ENCODE measurements at regions not wholly inside any gene's neighbourhood (a gene's known extent, or its start where the extent isn't known, plus 50 kb on each side); places are given as distances from the start of the nearest gene placed in this dataset.

DNA sequence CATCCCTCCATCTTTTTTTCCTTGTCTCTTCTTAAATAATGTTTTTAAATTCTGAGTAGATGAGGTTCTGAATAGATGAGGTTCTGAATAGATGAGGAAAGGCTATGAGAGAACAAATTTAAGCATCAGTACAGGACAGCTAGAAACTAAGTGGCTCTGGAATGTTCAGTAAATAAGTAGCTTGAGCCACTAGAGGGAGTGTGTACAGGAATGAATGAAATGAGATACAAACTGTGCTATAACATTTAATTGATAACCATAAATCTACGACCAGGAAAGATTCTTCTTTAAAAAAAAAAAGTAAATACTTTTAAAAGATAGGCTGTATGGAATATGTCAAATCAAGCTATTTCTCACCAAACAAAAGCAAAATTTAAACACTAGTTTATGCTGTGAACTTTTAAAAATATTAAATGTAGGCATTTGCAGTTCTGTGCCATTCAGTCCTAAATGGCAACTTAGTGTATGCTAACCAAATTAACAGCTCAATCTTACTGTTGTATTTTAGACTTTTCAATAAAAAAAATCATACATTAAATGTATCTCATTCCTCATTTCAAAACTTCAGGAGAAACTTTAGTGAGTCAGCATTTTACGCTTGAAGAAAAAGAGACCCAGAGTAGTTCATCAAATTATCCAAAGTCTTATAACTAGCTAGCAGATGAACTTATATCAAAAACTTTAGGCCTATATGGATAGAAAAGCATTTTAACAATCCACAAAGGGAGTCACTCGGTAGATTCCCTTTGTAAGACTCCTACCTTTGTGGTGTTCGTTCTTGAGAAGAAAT, 70.4 kb upstream of the SNX2 start:
- H4K20me1 ChIP-seq (ENCODE audit: insufficient read depth, low read length): no peaks in the 10 kb centered on the region
- no peak overlapping the region for H2AFZ ChIP-seq (ENCODE audit: low read length)
- no peak overlapping the region for H3K4me2 ChIP-seq (ENCODE audit: low read length)
- H3F3A ChIP-seq (ENCODE audit: insufficient read depth, low read length): no peaks in the 10 kb centered on the region
- H3K4me3 ChIP-seq (ENCODE audit: low read depth, low read length, poor library complexity, severe bottlenecking): no peak overlapping the region
- no peaks in the 10 kb centered on the region for H3K27me3 ChIP-seq (ENCODE audit: insufficient read depth, low read length)
- no peak overlapping the region for H3K9ac ChIP-seq (ENCODE audit: low read length)
- H3K36me3 ChIP-seq (ENCODE audit: insufficient read depth, low read length): no peaks in the 10 kb centered on the region
- H3K27ac ChIP-seq (ENCODE audit: low read depth, low read length, poor library complexity, severe bottlenecking): peak overlapping the region; percentile 93
- TF ChIP-seq, protein P1, sequence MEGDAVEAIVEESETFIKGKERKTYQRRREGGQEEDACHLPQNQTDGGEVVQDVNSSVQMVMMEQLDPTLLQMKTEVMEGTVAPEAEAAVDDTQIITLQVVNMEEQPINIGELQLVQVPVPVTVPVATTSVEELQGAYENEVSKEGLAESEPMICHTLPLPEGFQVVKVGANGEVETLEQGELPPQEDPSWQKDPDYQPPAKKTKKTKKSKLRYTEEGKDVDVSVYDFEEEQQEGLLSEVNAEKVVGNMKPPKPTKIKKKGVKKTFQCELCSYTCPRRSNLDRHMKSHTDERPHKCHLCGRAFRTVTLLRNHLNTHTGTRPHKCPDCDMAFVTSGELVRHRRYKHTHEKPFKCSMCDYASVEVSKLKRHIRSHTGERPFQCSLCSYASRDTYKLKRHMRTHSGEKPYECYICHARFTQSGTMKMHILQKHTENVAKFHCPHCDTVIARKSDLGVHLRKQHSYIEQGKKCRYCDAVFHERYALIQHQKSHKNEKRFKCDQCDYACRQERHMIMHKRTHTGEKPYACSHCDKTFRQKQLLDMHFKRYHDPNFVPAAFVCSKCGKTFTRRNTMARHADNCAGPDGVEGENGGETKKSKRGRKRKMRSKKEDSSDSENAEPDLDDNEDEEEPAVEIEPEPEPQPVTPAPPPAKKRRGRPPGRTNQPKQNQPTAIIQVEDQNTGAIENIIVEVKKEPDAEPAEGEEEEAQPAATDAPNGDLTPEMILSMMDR (IDR thresholded peaks at IDR 0.05; ENCODE audit: low read length): peak; percentile 66
- no peak for TF ChIP-seq EZH2 (IDR thresholded peaks at IDR 0.05; ENCODE audit: borderline replicate concordance, low read length)
- H3K9me2 ChIP-seq (ENCODE audit: low read depth, low read length): no peaks in the 10 kb centered on the region
- H3K9me3 ChIP-seq (ENCODE audit: low read length): no peaks in the 10 kb centered on the region
- H3K4me1 ChIP-seq (ENCODE audit: insufficient read depth, low read length, severe bottlenecking): peaks cover 43% of the 10 kb centered on the region
- no peaks in the 10 kb centered on the region for H3K79me2 ChIP-seq (ENCODE audit: insufficient read depth, low read length)

DNA sequence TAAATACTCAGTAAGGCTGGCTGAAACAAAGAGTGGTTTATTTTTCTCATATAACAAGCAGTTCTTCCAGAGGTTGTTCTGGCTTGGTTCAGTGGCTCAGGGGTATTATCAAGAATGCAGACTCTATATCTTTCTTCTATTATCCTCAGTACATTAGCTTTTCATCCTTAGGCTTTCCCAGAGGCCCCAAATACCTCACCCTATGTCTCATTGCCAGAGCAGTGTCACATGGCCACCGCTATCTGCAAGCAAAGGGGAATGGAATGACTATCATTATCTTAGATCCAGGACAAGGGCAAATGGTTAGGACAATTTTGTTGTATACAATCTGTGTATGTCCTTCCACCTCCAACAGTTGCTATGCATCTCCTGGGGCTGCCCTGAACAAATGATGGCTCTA, 69.0 kb upstream of the SNX2 start:
- Histone ChIP-seq H3F3A (ENCODE audit: insufficient read depth, low read length) (no peaks in the 10 kb centered on the region), H3K4me2 (ENCODE audit: low read length) (no peak overlapping the region), H2AFZ (ENCODE audit: low read length) (no peak overlapping the region), H3K4me1 (ENCODE audit: insufficient read depth, low read length, severe bottlenecking) (peaks cover 29% of the 10 kb centered on the region), H4K20me1 (ENCODE audit: insufficient read depth, low read length) (no peaks in the 10 kb centered on the region), H3K4me3 (ENCODE audit: low read depth, low read length, poor library complexity, severe bottlenecking) (no peak overlapping the region), H3K9ac (ENCODE audit: low read length) (no peak overlapping the region), H3K9me3 (ENCODE audit: low read length) (no peaks in the 10 kb centered on the region), H3K9me2 (ENCODE audit: low read depth, low read length) (no peaks in the 10 kb centered on the region), H3K36me3 (ENCODE audit: insufficient read depth, low read length) (no peaks in the 10 kb centered on the region), H3K27ac (ENCODE audit: low read depth, low read length, poor library complexity, severe bottlenecking) (no peak overlapping the region), H3K79me2 (ENCODE audit: insufficient read depth, low read length) (no peaks in the 10 kb centered on the region), H3K27me3 (ENCODE audit: insufficient read depth, low read length) (no peaks in the 10 kb centered on the region)
- TF ChIP-seq EZH2 (IDR thresholded peaks at IDR 0.05; ENCODE audit: borderline replicate concordance, low read length): no peak
- TF ChIP-seq, protein P1 (IDR thresholded peaks at IDR 0.05; ENCODE audit: low read length): no peak

DNA sequence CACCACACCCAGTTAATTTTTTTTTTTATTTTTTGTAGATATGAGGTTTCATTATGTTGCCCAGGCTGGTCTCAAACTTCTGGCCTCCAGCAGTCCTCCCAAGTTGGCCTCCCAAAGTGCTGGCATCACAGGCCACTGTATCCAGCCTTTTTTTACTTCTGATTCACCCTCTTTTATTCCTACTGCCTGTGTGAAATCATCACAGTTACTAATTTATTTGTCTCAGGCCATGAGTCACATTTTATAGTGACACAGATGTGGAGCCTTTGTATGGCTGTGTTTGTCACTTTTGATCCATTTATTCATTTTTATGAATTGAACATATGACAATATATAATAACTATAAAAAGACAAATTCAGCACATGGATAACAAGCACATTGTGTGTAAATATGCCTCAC, 67.1 kb upstream of the SNX2 start:
- no peaks in the 10 kb centered on the region for H4K20me1 ChIP-seq (ENCODE audit: insufficient read depth, low read length)
- H3K79me2 ChIP-seq (ENCODE audit: insufficient read depth, low read length): no peaks in the 10 kb centered on the region
- H3K4me3 ChIP-seq (ENCODE audit: low read depth, low read length, poor library complexity, severe bottlenecking): no peak overlapping the region
- TF ChIP-seq EZH2 (IDR thresholded peaks at IDR 0.05; ENCODE audit: borderline replicate concordance, low read length): no peak
- TF ChIP-seq, protein P1 (IDR thresholded peaks at IDR 0.05; ENCODE audit: low read length): no peak
- no peaks in the 10 kb centered on the region for H3K27me3 ChIP-seq (ENCODE audit: insufficient read depth, low read length)
- no peaks in the 10 kb centered on the region for H3K36me3 ChIP-seq (ENCODE audit: insufficient read depth, low read length)
- H3K9me3 ChIP-seq (ENCODE audit: low read length): no peaks in the 10 kb centered on the region
- H3K27ac ChIP-seq (ENCODE audit: low read depth, low read length, poor library complexity, severe bottlenecking): no peak overlapping the region
- H3K4me2 ChIP-seq (ENCODE audit: low read length): no peak overlapping the region
- no peaks in the 10 kb centered on the region for H3K9me2 ChIP-seq (ENCODE audit: low read depth, low read length)
- H3K4me1 ChIP-seq (ENCODE audit: insufficient read depth, low read length, severe bottlenecking): peaks cover 9% of the 10 kb centered on the region
- H3K9ac ChIP-seq (ENCODE audit: low read length): no peak overlapping the region
- H2AFZ ChIP-seq (ENCODE audit: low read length): no peak overlapping the region
- H3F3A ChIP-seq (ENCODE audit: insufficient read depth, low read length): no peaks in the 10 kb centered on the region
